ENCODE measurements at regions not wholly inside any gene's neighbourhood (a gene's known extent, or its start where the extent isn't known, plus 50 kb on each side); places are given as distances from the start of the nearest gene placed in this dataset.

DNA sequence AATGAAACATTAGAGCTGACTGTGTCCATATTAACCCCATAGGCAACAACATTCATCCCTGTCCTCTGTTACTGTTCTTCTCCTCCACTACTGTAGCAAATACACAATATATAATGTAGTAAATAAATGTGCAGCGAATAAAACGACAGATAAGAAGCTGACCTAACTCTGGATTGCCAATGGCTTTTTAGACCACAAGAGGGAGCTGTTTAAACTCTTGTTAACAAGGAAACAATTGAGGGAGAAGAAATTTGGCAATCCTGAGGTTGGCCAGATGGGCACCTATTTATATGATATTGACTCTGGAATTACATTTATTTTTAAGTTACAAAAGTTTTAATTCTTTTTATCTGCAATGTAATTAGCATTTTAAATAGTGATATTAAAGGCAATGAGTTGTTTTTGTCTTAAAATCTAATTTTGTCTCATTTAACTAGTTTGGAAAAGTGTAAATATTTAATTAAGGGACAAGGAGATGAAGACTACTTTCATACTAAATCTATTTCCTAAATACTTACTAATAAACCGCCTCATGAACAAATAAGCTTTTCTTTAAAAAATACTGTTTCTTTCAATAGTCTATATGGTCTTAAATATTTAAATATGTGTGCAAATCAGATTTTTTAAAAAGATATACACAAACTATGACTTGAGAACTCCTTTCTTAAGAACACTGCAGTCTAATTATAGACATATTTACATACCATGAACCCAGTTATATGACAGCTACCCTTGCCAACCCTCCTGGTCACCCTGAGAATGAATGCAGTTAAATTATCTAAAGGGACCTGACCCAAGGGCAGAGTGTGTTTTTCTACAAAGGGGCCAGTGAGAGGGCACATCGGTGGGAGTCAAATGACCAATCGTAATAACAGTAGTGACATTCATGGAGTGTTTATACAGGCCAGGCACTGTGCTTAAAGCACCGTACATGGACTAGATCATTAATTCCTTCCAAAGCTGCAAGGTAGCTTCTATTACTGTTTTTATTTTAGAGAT lies 52.9 kb upstream of the HPF1 start:
- TF ChIP-seq, protein P1, sequence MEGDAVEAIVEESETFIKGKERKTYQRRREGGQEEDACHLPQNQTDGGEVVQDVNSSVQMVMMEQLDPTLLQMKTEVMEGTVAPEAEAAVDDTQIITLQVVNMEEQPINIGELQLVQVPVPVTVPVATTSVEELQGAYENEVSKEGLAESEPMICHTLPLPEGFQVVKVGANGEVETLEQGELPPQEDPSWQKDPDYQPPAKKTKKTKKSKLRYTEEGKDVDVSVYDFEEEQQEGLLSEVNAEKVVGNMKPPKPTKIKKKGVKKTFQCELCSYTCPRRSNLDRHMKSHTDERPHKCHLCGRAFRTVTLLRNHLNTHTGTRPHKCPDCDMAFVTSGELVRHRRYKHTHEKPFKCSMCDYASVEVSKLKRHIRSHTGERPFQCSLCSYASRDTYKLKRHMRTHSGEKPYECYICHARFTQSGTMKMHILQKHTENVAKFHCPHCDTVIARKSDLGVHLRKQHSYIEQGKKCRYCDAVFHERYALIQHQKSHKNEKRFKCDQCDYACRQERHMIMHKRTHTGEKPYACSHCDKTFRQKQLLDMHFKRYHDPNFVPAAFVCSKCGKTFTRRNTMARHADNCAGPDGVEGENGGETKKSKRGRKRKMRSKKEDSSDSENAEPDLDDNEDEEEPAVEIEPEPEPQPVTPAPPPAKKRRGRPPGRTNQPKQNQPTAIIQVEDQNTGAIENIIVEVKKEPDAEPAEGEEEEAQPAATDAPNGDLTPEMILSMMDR (IDR thresholded peaks at IDR 0.05), result peak; percentile 69
- Histone ChIP-seq H3K9me3 (ENCODE audit: control insufficient read depth, low read length) (no peaks in the 10 kb centered on the region), H3K79me2 (no peaks in the 10 kb centered on the region), H3K4me2 (ENCODE audit: low read length) (no peak overlapping the region), H3K36me3 (ENCODE audit: control insufficient read depth, insufficient read depth, low read length) (no peaks in the 10 kb centered on the region), H3K4me1 (no peaks in the 10 kb centered on the region), H2AFZ (no peak overlapping the region), H3K27ac (no peak overlapping the region), H3K4me3 (ENCODE audit: low read depth, low read length) (no peak overlapping the region), H3K27me3 (ENCODE audit: control insufficient read depth, insufficient read depth, low read length) (no peaks in the 10 kb centered on the region), H3K9ac (no peak overlapping the region)

DNA sequence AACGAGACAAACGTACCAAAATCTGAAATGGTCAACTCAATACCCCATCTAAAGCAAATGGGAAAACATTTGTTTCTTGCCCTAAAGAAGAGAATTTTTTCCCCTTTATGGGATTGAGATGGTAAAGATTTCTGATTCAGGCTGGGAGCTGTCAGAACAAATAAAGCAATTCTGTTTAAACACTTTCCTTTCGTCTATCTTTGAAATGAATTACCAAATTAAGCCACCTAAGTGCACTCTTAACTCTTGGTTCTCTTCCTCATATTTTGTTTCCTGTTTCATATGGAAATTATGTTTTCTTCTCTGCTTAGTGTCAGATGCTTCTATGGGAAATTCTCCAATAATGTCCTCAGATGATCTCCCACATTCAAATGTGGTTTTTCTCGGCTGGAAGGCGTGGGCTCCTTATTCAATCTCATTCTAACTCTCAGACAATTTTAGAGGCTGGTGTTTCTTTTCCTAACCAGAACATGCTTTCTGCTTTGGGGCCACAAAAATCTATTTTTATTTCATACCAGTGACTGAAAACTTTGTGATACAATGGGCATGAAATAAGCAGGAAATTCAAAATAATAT lies 50.3 kb upstream of the HPF1 start:
- no peaks in the 10 kb centered on the region for H3K79me2 ChIP-seq
- H3K4me2 ChIP-seq (ENCODE audit: low read length), result no peak overlapping the region
- no peak overlapping the region for H2AFZ ChIP-seq
- no peaks in the 10 kb centered on the region for H3K4me1 ChIP-seq
- TF ChIP-seq, protein P1 (IDR thresholded peaks at IDR 0.05), result no peak
- H3K27ac ChIP-seq, result no peak overlapping the region
- H3K9me3 ChIP-seq (ENCODE audit: control insufficient read depth, low read length), result no peaks in the 10 kb centered on the region
- no peak overlapping the region for H3K9ac ChIP-seq
- no peaks in the 10 kb centered on the region for H3K27me3 ChIP-seq (ENCODE audit: control insufficient read depth, insufficient read depth, low read length)
- no peaks in the 10 kb centered on the region for H3K36me3 ChIP-seq (ENCODE audit: control insufficient read depth, insufficient read depth, low read length)
- no peak overlapping the region for H3K4me3 ChIP-seq (ENCODE audit: low read depth, low read length)

All from parathyroid adenoma (tissue), 2 donors.